Liver (tissue), 3 donors: ENCODE measurements at regions not wholly inside any gene's neighbourhood (a gene's known extent, or its start where the extent isn't known, plus 50 kb on each side); places are given as distances from the start of the nearest gene placed in this dataset.

Source experiments
- RXRA ChIP-seq, 2 donors: IDR thresholded peaks; 2 replicates each; pipeline ENCODE4 v1.6.1; 2017 to 2018; ENCODE audit warnings: antibody characterized with exemption in 2 of 2, mild to moderate bottlenecking in 1 of 2
- TF ChIP-seq, protein P1 (sequence below): fragments of 150-350 bp; IDR thresholded peaks from 2 replicates; pipeline ENCODE4 v1.5.1; 2017; ENCODE audit warnings: improper control_type of control experiment, low read depth, low read length; ENCODE audit not compliant: missing input control
- donor health status: healthy.
- donor health status: healthy.

DNA sequence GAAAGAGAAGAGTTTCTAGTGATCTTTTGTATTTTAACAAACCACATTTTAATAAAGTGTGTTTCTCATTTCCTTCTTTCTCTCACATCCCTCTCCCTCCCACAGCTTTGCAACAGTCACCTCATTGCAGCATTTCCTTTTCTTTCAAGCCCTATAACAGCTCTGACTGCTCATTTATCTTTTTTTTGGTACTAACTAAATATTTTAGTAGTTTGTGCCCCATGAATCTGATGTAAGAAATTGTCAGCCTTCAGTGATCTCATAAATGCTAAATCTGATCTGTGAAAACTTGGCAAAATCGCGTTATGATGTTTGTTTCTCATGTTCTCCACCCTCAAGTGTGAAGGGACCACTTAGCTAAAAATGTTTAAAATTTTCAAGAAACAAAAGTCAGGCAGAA is 258.5 kb upstream of the SLIT2 start:
- TF ChIP-seq, protein P1, sequence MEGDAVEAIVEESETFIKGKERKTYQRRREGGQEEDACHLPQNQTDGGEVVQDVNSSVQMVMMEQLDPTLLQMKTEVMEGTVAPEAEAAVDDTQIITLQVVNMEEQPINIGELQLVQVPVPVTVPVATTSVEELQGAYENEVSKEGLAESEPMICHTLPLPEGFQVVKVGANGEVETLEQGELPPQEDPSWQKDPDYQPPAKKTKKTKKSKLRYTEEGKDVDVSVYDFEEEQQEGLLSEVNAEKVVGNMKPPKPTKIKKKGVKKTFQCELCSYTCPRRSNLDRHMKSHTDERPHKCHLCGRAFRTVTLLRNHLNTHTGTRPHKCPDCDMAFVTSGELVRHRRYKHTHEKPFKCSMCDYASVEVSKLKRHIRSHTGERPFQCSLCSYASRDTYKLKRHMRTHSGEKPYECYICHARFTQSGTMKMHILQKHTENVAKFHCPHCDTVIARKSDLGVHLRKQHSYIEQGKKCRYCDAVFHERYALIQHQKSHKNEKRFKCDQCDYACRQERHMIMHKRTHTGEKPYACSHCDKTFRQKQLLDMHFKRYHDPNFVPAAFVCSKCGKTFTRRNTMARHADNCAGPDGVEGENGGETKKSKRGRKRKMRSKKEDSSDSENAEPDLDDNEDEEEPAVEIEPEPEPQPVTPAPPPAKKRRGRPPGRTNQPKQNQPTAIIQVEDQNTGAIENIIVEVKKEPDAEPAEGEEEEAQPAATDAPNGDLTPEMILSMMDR = no peak
- TF ChIP-seq RXRA (IDR thresholded peaks at IDR 0.05) = no peak
